ENCODE measurements at regions not wholly inside any gene's neighbourhood (a gene's known extent, or its start where the extent isn't known, plus 50 kb on each side); places are given as distances from the start of the nearest gene placed in this dataset.

DNA sequence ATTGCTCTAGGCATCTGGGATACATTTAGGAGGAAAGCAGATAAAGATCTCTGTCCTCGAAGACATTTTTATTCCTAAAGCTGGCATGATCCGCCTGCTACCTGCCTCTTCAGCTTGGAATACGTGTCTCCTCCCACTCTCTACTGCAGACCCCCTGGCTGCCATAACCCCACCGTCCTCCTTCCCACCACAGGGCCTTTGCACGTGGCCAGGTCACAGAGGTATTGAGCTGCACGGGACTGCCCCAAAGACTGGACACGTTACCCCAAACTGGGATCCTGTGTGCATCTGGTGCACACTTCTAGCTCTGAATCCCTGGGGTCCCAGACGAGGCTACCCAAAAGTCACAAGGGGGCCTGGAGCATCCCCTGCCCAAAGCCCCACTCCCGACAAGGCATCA, 351.2 kb upstream of the EEF2KMT start:
- DNase-seq: no peak

GRCh38 chr16:5447734-5448133, 350.1 kb upstream of the EEF2KMT start:
- DNase-seq: no peak

DNA sequence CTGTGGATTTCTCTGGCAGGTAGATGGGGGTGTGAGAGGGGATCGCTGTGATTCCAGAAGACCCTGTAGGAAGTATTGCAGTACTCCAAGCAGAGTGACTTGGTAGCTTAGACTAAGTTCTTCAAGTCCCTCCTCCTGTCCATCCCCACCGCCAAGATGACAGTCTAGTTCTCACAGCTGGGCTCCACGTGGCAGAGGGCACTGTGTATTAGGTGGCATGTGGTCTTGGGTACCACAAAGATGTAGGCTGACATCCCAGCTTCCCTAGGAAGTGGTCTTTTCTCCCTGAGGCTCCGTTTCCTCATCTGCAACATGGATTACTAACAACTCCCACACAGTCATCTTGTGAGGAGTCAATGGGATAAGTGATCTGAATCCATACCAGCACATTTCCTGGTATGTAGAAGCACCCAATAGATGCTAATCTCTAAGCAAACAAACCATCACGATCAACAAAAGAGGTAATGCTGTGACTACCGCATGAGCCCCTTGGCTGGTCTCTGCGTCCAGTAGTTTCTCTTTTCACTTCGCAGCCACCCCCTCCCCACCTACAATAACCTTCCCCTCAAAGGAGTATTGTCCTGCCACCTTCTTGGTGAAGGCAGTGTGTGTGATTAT, 349.1 kb upstream of the EEF2KMT start:
- no peak for DNase-seq

DNA sequence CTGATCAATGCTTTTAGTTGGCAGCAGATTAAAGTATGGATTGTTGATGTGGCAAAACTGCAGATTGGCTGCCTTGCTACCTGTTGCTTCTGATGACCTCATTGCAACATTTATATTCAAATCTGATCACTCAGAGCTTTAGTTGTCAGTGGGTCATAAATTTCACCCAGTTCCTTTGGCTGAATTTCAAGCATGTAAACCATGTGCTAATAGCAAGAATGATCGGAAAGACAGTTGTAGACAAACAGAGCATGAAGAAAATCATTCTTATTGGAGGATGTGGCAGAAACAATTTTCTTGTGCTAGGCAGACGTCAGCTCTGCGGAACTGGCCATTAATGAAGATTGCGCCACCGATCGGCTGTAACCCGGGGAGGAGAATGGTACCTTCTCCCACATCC, 346.6 kb upstream of the EEF2KMT start:
- no peak for DNase-seq

- DNase-seq: no peak
Observed at GRCh38 chr16:5442986-5443385, 345.4 kb upstream of the EEF2KMT start.

GRCh38 chr16:5442054-5442453, 344.5 kb upstream of the EEF2KMT start:
- DNase-seq: no peak

- no peak for DNase-seq
Observed at GRCh38 chr16:5438591-5438990, 341.0 kb upstream of the EEF2KMT start.

- DNase-seq: no peak
Observed at GRCh38 chr16:5433587-5433986, 336.0 kb upstream of the EEF2KMT start.

GRCh38 chr16:5432166-5432565, 334.6 kb upstream of the EEF2KMT start:
- DNase-seq: no peak

- DNase-seq: no peak
Observed at GRCh38 chr16:5430598-5430997, 333.0 kb upstream of the EEF2KMT start.

GRCh38 chr16:5428932-5429331, 331.3 kb upstream of the EEF2KMT start:
- no peak for DNase-seq

DNA sequence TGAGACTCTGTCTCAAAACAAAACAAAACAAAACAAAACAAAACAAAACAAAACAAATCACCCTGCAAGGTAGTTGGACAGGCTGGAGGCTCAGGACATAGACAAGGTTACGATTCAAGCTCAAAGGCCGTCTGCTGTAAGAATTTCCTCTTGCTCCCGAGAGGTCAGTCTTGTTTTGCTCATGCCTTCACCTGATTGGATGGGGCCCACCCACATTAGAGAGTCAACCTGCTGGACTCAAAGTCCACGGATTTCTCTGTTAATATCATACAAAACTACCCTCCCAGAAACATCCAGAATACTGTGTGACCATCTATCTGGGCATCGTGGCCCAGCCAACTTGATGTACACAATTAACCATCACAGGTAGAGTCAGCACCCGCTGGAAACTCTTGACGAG, 330.0 kb upstream of the EEF2KMT start:
- DNase-seq: no peak

DNA sequence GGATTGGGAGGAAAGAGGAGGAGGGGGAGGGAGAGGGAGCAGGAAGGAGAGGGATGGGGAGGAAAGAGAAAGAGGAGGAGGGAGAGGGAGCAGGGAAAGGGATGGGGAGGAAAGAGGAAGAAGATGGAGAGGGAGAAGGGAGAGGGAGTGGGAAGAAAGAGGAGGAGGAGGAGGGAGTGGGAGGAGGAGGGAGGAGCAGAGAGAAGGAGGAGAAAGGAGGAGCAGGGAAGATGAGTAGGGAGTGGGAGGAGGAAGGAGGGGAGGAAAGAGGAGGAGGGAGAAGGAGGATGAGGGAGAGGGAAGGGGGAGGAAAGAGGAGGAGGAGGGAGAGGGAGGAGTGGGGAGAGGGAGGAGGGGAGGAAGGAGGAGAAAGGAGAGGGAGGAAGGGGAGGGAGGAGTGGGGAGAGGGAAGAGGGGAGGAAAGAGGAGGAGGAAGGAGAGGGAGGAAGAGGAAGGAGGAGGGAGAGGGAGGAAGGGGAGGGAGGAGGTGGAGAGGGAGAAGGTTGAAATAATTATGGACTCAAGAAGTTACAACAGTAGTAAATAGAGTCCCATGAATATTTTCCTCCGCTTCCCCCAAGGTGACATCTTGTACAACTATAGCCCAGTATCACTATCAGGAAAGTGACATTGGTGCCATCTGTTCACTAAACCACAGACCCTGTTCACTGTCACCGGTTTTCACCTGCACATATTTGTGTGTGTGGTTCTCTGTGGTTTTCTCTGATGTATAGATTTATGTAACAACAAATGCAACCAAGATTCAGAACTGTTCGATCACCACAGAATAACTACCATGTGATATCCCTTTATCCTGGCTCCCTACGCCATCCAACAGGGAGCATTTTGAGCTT, 325.3 kb upstream of the EEF2KMT start:
- DNase-seq: no peak

DNA sequence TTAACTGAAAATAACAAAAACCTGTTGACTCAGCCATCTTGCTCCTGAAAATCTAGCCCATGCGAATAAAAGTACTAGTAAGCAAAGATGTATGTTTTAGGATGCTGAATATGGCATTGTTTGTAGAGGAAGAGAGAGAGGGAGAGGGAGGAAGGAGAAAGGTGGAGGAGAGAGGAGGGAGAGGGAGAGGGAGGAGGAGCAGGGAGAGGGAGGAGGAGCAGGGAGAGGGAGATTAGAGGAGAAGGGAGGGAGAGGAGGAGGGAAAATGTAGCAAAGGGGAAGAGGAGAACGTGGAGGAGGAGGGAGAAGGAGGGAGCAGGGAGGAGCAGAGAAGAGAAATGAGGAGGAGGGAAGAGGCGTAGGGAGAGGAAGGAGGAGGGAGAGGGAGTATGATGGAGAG, 324.5 kb upstream of the EEF2KMT start:
- DNase-seq: no peak

- no peak for DNase-seq
Observed at GRCh38 chr16:5416013-5416412, 318.4 kb upstream of the EEF2KMT start.

DNA sequence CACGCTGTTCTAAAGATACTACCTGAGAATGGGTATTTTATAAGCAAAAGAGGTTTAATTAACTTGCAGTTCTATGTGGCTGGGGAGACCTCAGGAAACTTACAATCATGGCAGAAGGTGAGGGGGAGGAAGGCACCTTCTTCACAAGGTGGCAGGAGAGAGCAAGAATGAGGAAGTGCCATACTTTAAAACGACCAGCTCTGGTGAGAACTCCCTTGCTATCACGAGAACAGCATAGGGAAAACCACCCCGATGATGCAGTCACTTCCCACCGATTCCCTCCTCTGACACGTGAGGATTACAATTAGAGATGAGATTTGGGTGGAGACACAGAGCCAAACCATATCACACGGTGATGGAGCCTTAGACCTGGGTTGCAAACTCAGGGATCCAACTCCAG, 317.5 kb upstream of the EEF2KMT start:
- no peak for DNase-seq

- DNase-seq: no peak
Observed at GRCh38 chr16:5412731-5413130, 315.1 kb upstream of the EEF2KMT start.

DNA sequence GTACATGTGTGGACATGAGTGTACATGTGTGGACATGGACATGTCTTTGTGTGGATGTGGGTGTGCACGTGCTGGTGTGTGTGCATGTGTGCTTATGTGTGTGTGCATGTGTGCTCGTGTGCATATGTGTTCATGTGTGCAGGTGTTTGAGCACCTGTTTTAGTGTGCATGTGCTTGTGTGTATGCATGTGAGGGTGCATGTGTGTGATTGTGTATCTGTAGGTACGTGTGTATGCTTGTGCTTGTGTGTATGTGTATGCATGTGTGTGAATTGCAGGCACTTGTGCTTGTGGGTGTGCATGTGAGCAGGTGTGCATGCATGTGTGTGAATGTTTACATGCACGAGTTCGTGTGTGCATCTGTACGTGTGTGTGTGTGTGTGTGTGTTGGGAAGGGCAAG, 300.6 kb upstream of the EEF2KMT start:
- DNase-seq: no peak

GRCh38 chr16:5396880-5397279, 299.3 kb upstream of the EEF2KMT start:
- no peak for DNase-seq

DNA sequence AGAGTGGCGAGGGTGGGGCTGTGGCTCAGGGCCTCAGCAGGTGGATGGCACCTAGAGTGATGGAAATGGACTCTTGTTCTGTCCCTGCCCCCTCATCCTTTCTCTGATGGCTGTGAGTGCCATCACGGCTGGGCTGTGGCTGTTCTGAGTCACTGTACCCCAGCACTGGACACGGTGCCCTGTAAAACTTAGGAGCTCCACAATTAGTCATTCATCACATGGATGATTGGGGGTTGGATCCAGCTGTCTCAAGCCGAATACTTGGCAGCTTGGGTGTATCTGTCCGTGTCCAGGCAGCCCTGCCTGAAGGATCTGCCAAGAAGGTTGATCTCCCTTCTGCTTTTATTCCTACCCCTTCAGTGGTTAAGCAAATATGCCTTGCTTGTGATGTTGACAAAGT, 295.5 kb upstream of the EEF2KMT start:
- no peak for DNase-seq

GRCh38 chr16:5386989-5387388, 289.4 kb upstream of the EEF2KMT start:
- DNase-seq: no peak

- DNase-seq: no peak
Observed at GRCh38 chr16:5385811-5386210, 288.2 kb upstream of the EEF2KMT start.

GRCh38 chr16:5385115-5385514, 287.5 kb upstream of the EEF2KMT start:
- DNase-seq: no peak

DNA sequence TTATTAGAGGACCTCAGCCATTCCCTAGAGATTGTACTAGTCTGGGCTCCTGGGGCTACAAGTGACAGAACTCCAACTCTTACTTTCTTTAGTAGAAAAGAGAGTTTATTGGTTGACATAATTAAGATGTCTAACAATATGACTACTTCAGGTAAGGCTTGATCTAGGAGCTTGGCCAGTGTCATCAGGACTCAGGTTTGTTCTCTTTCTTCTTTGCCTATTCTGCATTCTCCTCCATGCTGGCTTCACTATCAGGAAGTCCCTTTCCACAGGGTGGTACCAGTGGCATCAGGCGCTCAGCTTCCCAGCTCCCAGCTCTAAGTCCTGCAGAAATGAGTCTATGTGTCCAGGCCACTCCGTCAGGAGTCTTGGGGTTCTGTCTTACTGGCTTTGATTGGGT, 286.1 kb upstream of the EEF2KMT start:
- no peak for DNase-seq

DNA sequence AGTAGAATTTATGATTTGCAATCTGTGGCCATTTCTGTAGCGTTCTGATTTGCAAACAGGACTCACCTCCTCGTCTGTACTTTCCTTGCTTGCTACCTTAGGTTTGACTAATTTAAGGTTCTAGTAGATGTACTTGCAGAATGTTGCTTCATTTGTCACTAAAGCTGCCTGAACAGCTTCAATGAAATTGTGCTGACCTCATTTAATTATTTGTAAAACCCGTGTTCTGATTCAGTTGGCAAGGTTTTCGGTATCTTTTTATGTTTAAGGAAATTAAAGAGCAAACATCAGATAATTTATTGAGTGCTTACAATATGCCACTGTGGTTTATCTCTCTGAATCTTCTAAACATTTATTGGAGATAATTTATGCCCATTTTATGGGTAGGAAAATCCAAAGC, 284.9 kb upstream of the EEF2KMT start:
- no peak for DNase-seq
